Endothelial cell of umbilical vein (primary cell): ENCODE measurements at regions not wholly inside any gene's neighbourhood (a gene's known extent, or its start where the extent isn't known, plus 50 kb on each side); places are given as distances from the start of the nearest gene placed in this dataset.

ENCODE experiments used
- BruUV-seq: library from RNA; stranded (reverse); fragments of 400-500 nt; replicated peaks from 2 replicates; lab custom pipeline; 2021; lab: Mats Ljungman, UMichigan
- CTCF ChIA-PET: fragments of 300-600, 350-600 bp; sonication (Branson Sonifier 250); formaldehyde crosslinking; loops from one replicate; lab custom pipeline; 2021; ENCODE audit warnings: antibody characterized with exemption, inconsistent platforms; lab: Charles Lee
- POLR2A ChIA-PET: fragments of 300-600, 350-600 bp; sonication (Branson Sonifier 250); formaldehyde crosslinking; loops from one replicate; lab custom pipeline; 2021; ENCODE audit warnings: antibody characterized with exemption, inconsistent platforms; lab: Charles Lee
- DNase-seq: peaks from one replicate; pipeline ENCODE4 v3.0.0-alpha.2; 2011; ENCODE audit warnings: low read depth, low spot score
- FAIRE-seq: peaks from 2 replicates; lab custom pipeline; 2011; peaks lifted over from hg19 to GRCh38; lab: Jason Lieb, UNC
- H2AFZ ChIP-seq: 2 replicates; pipeline ENCODE4 v1.6.0; 2012; ENCODE audit warnings: low read depth, low read length, control low read depth, inconsistent platforms
- H3K27ac ChIP-seq: 2 replicates; pipeline ENCODE4 v1.5.1; 2011; ENCODE audit warnings: low read depth, mild to moderate bottlenecking, control low read depth, low read length, moderate library complexity; ENCODE audit not compliant: insufficient read depth
- H3K27me3 ChIP-seq, 2 experiments: 2 replicates each; pipeline versions ENCODE4 v1.6.0 to v1.6.1; 2011; ENCODE audit warnings: low read length in 2 of 2, mixed read lengths in 1 of 2; ENCODE audit not compliant: control insufficient read depth in 2 of 2, insufficient read depth in 2 of 2
- H3K36me3 ChIP-seq, 2 experiments: 2 replicates in 1 of 2; 3 replicates in 1 of 2; pipeline ENCODE4 v1.5.1; 2011; ENCODE audit warnings: low read length in 2 of 2, mild to moderate bottlenecking in 1 of 2, moderate library complexity in 1 of 2; ENCODE audit not compliant: control insufficient read depth in 2 of 2, insufficient read depth in 2 of 2; ENCODE audit errors: extremely low read depth in 1 of 2
- H3K4me1 ChIP-seq: 3 replicates; pipeline ENCODE4 v1.5.1; 2011; ENCODE audit warnings: mild to moderate bottlenecking, low read length; ENCODE audit not compliant: control insufficient read depth, insufficient read depth; ENCODE audit errors: extremely low read depth
- H3K4me2 ChIP-seq: 2 replicates; pipeline ENCODE4 v1.6.1; 2011; ENCODE audit warnings: low read length, control low read depth, mixed read lengths; ENCODE audit not compliant: insufficient read depth
- H3K4me3 ChIP-seq, 3 experiments: fragments of 200-600 bp in 1 of 3; sonication (generic), shearing (Covaris generic) in 1 of 3; replicated peaks in 1 of 3; 2 replicates each; pipeline ENCODE4 v1.5.1; 2011 to 2016; ENCODE audit warnings: control low read depth in 3 of 3, low read length in 3 of 3, mild to moderate bottlenecking in 2 of 3, inconsistent platforms in 1 of 3, low read depth in 1 of 3, moderate library complexity in 1 of 3; ENCODE audit not compliant: insufficient read depth in 1 of 3
- H3K79me2 ChIP-seq: 2 replicates; pipeline ENCODE4 v1.6.0; 2012; ENCODE audit warnings: low read length, inconsistent platforms; ENCODE audit not compliant: control insufficient read depth, insufficient read depth
- H3K9ac ChIP-seq: replicated peaks from 2 replicates; pipeline ENCODE3; 2011; ENCODE audit warnings: low read length, control low read depth; ENCODE audit not compliant: insufficient read depth; ENCODE audit errors: extremely low read depth
- H3K9me1 ChIP-seq: replicated peaks from 3 replicates; pipeline ENCODE4 v1.6.0; 2011; ENCODE audit warnings: mild to moderate bottlenecking, low read length; ENCODE audit not compliant: control insufficient read depth, insufficient read depth; ENCODE audit errors: extremely low read depth
- H3K9me3 ChIP-seq: replicated peaks from 2 replicates; pipeline ENCODE4 v1.5.1; 2012; ENCODE audit warnings: low read length, inconsistent platforms; ENCODE audit not compliant: control insufficient read depth, insufficient read depth
- H4K20me1 ChIP-seq: replicated peaks from 2 replicates; pipeline ENCODE3; 2011; ENCODE audit warnings: mild to moderate bottlenecking, low read length; ENCODE audit not compliant: control insufficient read depth, insufficient read depth; ENCODE audit errors: extremely low read depth
- EZH2 ChIP-seq: IDR thresholded peaks from 2 replicates; pipeline ENCODE4 v1.6.1; 2012; ENCODE audit warnings: borderline replicate concordance, low read depth, mild to moderate bottlenecking, moderate library complexity, low read length, inconsistent platforms; ENCODE audit not compliant: severe bottlenecking
- FOS ChIP-seq: IDR thresholded peaks from 2 replicates; pipeline ENCODE4 v1.6.1; 2011; ENCODE audit warnings: mild to moderate bottlenecking, low read length, moderate library complexity, borderline replicate concordance; ENCODE audit not compliant: insufficient read depth
- GATA2 ChIP-seq: IDR thresholded peaks from 2 replicates; pipeline ENCODE4 v1.7.0; 2011; ENCODE audit warnings: low read depth, mild to moderate bottlenecking, moderate library complexity, mixed read lengths, low read length; ENCODE audit not compliant: insufficient read length, insufficient read depth
- JUN ChIP-seq: IDR thresholded peaks from 2 replicates; pipeline ENCODE4 v1.6.1; 2011; ENCODE audit warnings: borderline replicate concordance, low read depth; ENCODE audit not compliant: insufficient read length, insufficient read depth
- MAX ChIP-seq: IDR thresholded peaks from 2 replicates; pipeline ENCODE4 v1.6.1; 2011; ENCODE audit not compliant: insufficient read depth, insufficient read length
- MYC ChIP-seq: IDR thresholded peaks from one replicate; pipeline ENCODE4 v1.6.1; 2011; ENCODE audit warnings: mild to moderate bottlenecking, low read depth, low read length
- POLR2A ChIP-seq: IDR thresholded peaks from 2 replicates; pipeline ENCODE4 v1.6.1; 2012; ENCODE audit warnings: low read depth, mild to moderate bottlenecking, control low read depth, low read length
- POLR2AphosphoS5 ChIP-seq: IDR thresholded peaks from 2 replicates; pipeline ENCODE4 v1.6.1; 2012; ENCODE audit warnings: low read depth, mild to moderate bottlenecking, control low read depth, low read length, moderate library complexity; ENCODE audit not compliant: insufficient read depth
- dilution Hi-C: fragments of 300-500 bp; cut with MboI; formaldehyde crosslinking; loops from one replicate; pipeline ENCODE4 v1.15.0; 2019; ENCODE audit warnings: low sequenced_read_pairs; ENCODE audit not compliant: extremely low pct_ligation_motif_present
- intact Hi-C: fragments of 100-400 bp; cut with micrococcal nuclease; formaldehyde crosslinking; loops from one replicate; pipeline ENCODE4 v1.10.0; 2022
- TF ChIP-seq, protein P1 (sequence below), 2 donors: IDR thresholded peaks; 1 replicate in 1 of 2; 2 replicates in 1 of 2; pipeline ENCODE4 v1.5.1; 2011; ENCODE audit warnings: low read length in 2 of 2, mild to moderate bottlenecking in 2 of 2, moderate library complexity in 2 of 2, control low read depth in 1 of 2, inconsistent platforms in 1 of 2, low read depth in 1 of 2; ENCODE audit not compliant: insufficient read depth in 1 of 2; ENCODE audit errors: extremely low read depth in 1 of 2

DNA sequence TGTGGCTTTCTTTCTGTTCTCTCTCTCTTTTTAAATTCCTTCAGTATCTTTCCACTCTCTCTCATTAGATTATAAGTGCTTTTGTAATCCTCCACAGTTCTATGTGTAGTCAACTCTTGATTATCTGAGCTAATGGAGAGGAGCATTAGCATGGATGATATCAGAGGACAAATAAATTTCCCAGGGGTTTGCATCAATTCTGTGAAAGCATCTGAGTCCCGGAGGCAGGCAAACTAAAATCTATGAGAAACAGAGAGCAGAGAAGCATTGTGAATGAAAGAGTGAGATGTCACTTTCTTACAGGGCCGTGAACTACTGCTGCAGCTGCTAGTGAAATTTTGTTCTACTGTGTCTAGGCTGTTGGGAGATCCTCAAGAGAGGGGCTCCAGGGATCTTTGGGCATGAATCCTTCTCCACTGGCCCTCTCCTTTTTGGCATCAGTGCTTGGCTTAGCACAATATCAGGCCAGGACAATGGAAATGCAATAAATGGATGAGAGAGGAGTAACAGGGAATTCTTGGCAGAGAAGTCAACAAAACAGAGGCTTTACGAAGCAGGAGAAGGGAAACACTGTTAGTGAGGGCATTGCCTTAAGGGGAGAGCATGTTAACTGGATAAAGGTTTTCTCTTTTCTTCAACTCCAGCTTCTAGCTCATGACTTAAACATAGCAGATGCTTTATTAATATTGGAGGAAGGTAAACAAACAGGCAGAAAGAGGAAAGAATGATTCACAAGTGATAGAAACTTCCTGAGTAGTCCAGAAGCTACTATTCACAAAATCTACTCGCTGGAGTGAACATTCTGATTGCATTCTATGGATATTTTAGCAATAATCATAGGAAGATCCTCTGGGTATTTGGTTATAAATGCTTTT is 847.0 kb upstream of the MAP3K7 start:
- H3K27me3 ChIP-seq, result no peaks in the 10 kb centered on the region
- H3K9ac ChIP-seq, result peak overlapping the region; percentile 22
- no peaks in the 10 kb centered on the region for H4K20me1 ChIP-seq
- H3K36me3 ChIP-seq, result no peaks in the 10 kb centered on the region
- CTCF ChIA-PET, result interaction anchor here (1.2 to 1.8 kb wide), 5 partner anchors 13 to 104 kb away, joined by 3 to 8 read pairs (median 4); no protein-coding TSS in a partner anchor
- POLR2A ChIA-PET, result no interaction called here
- no TSS peak for BruUV-seq
- DNase-seq, result peak; percentile 78
- no peak for TF ChIP-seq POLR2AphosphoS5
- no peak for TF ChIP-seq POLR2A
- TF ChIP-seq, protein P1, sequence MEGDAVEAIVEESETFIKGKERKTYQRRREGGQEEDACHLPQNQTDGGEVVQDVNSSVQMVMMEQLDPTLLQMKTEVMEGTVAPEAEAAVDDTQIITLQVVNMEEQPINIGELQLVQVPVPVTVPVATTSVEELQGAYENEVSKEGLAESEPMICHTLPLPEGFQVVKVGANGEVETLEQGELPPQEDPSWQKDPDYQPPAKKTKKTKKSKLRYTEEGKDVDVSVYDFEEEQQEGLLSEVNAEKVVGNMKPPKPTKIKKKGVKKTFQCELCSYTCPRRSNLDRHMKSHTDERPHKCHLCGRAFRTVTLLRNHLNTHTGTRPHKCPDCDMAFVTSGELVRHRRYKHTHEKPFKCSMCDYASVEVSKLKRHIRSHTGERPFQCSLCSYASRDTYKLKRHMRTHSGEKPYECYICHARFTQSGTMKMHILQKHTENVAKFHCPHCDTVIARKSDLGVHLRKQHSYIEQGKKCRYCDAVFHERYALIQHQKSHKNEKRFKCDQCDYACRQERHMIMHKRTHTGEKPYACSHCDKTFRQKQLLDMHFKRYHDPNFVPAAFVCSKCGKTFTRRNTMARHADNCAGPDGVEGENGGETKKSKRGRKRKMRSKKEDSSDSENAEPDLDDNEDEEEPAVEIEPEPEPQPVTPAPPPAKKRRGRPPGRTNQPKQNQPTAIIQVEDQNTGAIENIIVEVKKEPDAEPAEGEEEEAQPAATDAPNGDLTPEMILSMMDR (IDR thresholded peaks at IDR 0.05; ENCODE audit: extremely low read depth in 1 of 2, insufficient read depth in 1 of 2, low read depth in 1 of 2, low read length in 2 of 2), result no peak
- no peak for TF ChIP-seq MAX
- peak; percentile 70 for TF ChIP-seq FOS
- peak; percentile 42 for TF ChIP-seq JUN
- TF ChIP-seq GATA2, result no peak
- no peak for TF ChIP-seq EZH2
- no peak for TF ChIP-seq MYC
- H3K79me2 ChIP-seq, result no peaks in the 10 kb centered on the region
- H3K27ac ChIP-seq, result peak overlapping the region; percentile 42
- peak overlapping the region; percentile 68 for H3K4me2 ChIP-seq
- no peaks in the 10 kb centered on the region for H3K9me3 ChIP-seq
- dilution Hi-C loops (no loop called here), intact Hi-C loops (loop anchor here (2.0 kb wide), 1 partner anchor 49 kb away; no protein-coding TSS in a partner anchor)
- no peaks in the 10 kb centered on the region for H3K9me1 ChIP-seq
- peak overlapping the region; percentile 54 for H2AFZ ChIP-seq
- H3K4me1 ChIP-seq, result peaks cover 35% of the 10 kb centered on the region
- H3K4me3 ChIP-seq, result no peak overlapping the region
- peak; percentile 77 for FAIRE-seq
